ENCODE measurements at regions not wholly inside any gene's neighbourhood (a gene's known extent, or its start where the extent isn't known, plus 50 kb on each side); places are given as distances from the start of the nearest gene placed in this dataset.
A peak's percentile ranks its signal among the peaks of the same experiment; 100 is the strongest.

DNA sequence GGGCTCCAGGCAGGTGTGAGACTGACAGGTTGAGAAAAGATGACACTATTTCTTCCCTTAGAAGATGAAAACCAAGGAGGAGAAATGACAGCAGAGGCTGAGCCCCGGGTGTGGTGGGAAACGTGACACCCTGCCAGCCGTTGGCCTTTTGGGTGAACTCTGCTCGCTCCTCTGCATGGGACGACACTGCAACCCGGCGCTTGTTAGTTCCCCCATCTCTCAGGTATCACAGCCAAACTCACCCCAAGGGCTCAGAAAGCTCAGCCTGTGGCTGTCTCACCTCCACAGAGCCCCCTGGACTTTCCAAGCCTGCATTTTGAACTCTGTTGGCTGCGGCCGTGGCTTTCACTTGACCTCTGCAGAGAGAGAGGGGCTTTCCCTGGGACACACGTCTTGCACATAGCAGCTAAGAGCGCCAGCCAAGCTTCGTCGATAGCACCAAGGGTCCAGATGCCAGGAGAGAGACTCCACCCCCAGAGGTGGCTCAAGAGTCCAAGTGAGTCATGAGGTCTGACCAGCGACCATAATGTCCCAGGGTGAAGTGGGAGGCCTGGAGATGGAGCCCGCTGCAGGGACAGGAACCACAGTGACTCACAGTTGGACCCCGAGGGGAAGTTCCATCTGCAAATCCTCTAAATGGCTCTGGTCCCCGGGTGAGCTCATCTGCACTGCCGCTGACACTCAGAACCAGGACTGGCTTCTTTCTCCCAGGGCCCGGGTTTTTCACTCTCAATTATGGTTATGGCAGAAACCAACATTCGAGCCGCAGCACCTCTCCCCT, 301.9 kb downstream of the SOX9 start:
- ATAC-seq = peak; percentile 69
- Histone ChIP-seq H3K79me2 (ENCODE audit: low read length) (peaks cover 55% of the 10 kb centered on the region), H3K4me1 (ENCODE audit: insufficient read depth, low read length) (peaks cover 41% of the 10 kb centered on the region), H3K36me3 (ENCODE audit: low read depth, low read length) (peaks cover 22% of the 10 kb centered on the region), H3K4me2 (ENCODE audit: low read length) (peak overlapping the region; percentile 79), H2AFZ (ENCODE audit: low read length) (no peak overlapping the region), H3K4me3 (ENCODE audit: low read length) (peak overlapping the region; percentile 41; the same call in 1 of the 2 replicates), H3K9me2 (replicated peaks; ENCODE audit: low read length) (no peaks in the 10 kb centered on the region), H3K27me3 (ENCODE audit: low read length) (no peaks in the 10 kb centered on the region), H4K20me1 (ENCODE audit: low read length) (no peaks in the 10 kb centered on the region), H3K27ac (ENCODE audit: low read length) (peak overlapping the region; percentile 94), H3F3A (ENCODE audit: low read length, unreplicated experiment) (no peaks in the 10 kb centered on the region), H3K9ac (ENCODE audit: low read length) (peak overlapping the region; percentile 87), H3K9me3 (ENCODE audit: low read length) (peaks cover 12% of the 10 kb centered on the region)
- DNase-seq = peak; percentile 99
- ChIA-PET POLR2A (ENCODE audit: unreplicated experiment) (interaction anchor here (0.5 to 1.5 kb wide), 10 partner anchors 15 to 1775 kb away, joined by 3 to 11 read pairs (median 5); partner anchors contain the start of gene SOX9), CTCF (interaction anchor here (0.7 to 1.6 kb wide), 3 partner anchors 15 to 167 kb away, joined by 6 to 10 read pairs (median 7); no protein-coding TSS in a partner anchor)
- TF ChIP-seq, protein P1, sequence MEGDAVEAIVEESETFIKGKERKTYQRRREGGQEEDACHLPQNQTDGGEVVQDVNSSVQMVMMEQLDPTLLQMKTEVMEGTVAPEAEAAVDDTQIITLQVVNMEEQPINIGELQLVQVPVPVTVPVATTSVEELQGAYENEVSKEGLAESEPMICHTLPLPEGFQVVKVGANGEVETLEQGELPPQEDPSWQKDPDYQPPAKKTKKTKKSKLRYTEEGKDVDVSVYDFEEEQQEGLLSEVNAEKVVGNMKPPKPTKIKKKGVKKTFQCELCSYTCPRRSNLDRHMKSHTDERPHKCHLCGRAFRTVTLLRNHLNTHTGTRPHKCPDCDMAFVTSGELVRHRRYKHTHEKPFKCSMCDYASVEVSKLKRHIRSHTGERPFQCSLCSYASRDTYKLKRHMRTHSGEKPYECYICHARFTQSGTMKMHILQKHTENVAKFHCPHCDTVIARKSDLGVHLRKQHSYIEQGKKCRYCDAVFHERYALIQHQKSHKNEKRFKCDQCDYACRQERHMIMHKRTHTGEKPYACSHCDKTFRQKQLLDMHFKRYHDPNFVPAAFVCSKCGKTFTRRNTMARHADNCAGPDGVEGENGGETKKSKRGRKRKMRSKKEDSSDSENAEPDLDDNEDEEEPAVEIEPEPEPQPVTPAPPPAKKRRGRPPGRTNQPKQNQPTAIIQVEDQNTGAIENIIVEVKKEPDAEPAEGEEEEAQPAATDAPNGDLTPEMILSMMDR (conservative IDR thresholded peaks at IDR 0.05; ENCODE audit: low read depth, low read length) = no peak
- TF ChIP-seq EZH2phosphoT487 (IDR thresholded peaks at IDR 0.05; ENCODE audit: borderline replicate concordance, low read length) (no peak), EZH2 (IDR thresholded peaks at IDR 0.05; ENCODE audit: low read length, unreplicated experiment) (no peak)
- intact Hi-C loops (cut with micrococcal nuclease) = loop anchor here (5.0 to 10.0 kb wide), 2 partner anchors 292 to 300 kb away; partner anchors contain the start of gene SOX9
- BruUV-seq (replicated peaks) = TSS peak; percentile 59

DNA sequence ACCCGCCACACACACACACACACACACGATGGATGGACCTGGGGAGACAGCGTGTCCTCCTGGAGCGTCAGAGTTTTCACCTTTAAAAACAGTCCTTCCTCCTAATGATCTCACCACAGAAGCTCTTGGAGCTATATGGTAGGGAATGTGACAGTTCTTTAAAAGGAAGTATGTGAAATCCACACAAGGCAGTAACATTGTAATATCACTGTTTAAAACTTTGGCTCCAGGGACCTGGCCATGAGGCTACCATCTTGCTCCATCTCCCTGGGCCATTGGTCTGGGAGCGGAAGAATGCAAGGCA, 302.4 kb downstream of the SOX9 start:
- ATAC-seq (peak; percentile 1; the same call in 1 of the 2 replicates), DNase-seq (no peak)
- peaks cover 61% of the 10 kb centered on the region for H3K79me2 ChIP-seq (ENCODE audit: low read length)
- peak overlapping the region; percentile 43 for H3K4me2 ChIP-seq (ENCODE audit: low read length)
- peaks cover 41% of the 10 kb centered on the region for H3K4me1 ChIP-seq (ENCODE audit: insufficient read depth, low read length)
- BruUV-seq (replicated peaks) = no TSS peak
- H3F3A ChIP-seq (ENCODE audit: low read length, unreplicated experiment) = no peaks in the 10 kb centered on the region
- ChIA-PET POLR2A (ENCODE audit: unreplicated experiment) (interaction anchor here (0.6 to 1.5 kb wide), 9 partner anchors 16 to 1776 kb away, joined by 3 to 16 read pairs (median 7); partner anchors contain the start of gene SOX9), CTCF (interaction anchor here (0.7 to 1.6 kb wide), 2 partner anchors 43 to 166 kb away, joined by 6 to 10 read pairs; no protein-coding TSS in a partner anchor)
- H3K27me3 ChIP-seq (ENCODE audit: low read length) = no peaks in the 10 kb centered on the region
- H4K20me1 ChIP-seq (ENCODE audit: low read length) = no peaks in the 10 kb centered on the region
- peaks cover 7% of the 10 kb centered on the region for H3K9me3 ChIP-seq (ENCODE audit: low read length)
- H2AFZ ChIP-seq (ENCODE audit: low read length) = no peak overlapping the region
- H3K27ac ChIP-seq (ENCODE audit: low read length) = peak overlapping the region; percentile 94
- TF ChIP-seq EZH2phosphoT487 (IDR thresholded peaks at IDR 0.05; ENCODE audit: borderline replicate concordance, low read length) = no peak
- TF ChIP-seq, protein P1 (conservative IDR thresholded peaks at IDR 0.05; ENCODE audit: low read depth, low read length) = no peak
- no peak for TF ChIP-seq EZH2 (IDR thresholded peaks at IDR 0.05; ENCODE audit: low read length, unreplicated experiment)
- intact Hi-C loops (cut with micrococcal nuclease) = loop anchor here (5.0 to 10.0 kb wide), 2 partner anchors 292 to 301 kb away; partner anchors contain the start of gene SOX9
- no peak overlapping the region for H3K4me3 ChIP-seq (ENCODE audit: low read length)
- no peaks in the 10 kb centered on the region for H3K9me2 ChIP-seq (replicated peaks; ENCODE audit: low read length)
- peaks cover 17% of the 10 kb centered on the region for H3K36me3 ChIP-seq (ENCODE audit: low read depth, low read length)
- H3K9ac ChIP-seq (ENCODE audit: low read length) = peak overlapping the region; percentile 87

All from PC-3 (cell line).